GM19239 (cell line): ENCODE measurements at regions not wholly inside any gene's neighbourhood (a gene's known extent, or its start where the extent isn't known, plus 50 kb on each side); places are given as distances from the start of the nearest gene placed in this dataset.
"Not testable (repeated sequence)": the region's sequence is repeated elsewhere in the genome, so short reads cannot be mapped to it uniquely, and the experiment has no call there.

ENCODE experiments used
- DNase-seq: peaks from one replicate; pipeline ENCODE4 v3.0.0; 2011; ENCODE audit warnings: low spot score; ENCODE audit not compliant: insufficient read length
- FAIRE-seq: peaks from 2 replicates; lab custom pipeline; 2011; peaks lifted over from hg19 to GRCh38; lab: Jason Lieb, UNC

GRCh38 chr4:177222781-177223180, 86.9 kb upstream of the NEIL3 start:
- DNase-seq (no peak), FAIRE-seq (no peak)

DNA sequence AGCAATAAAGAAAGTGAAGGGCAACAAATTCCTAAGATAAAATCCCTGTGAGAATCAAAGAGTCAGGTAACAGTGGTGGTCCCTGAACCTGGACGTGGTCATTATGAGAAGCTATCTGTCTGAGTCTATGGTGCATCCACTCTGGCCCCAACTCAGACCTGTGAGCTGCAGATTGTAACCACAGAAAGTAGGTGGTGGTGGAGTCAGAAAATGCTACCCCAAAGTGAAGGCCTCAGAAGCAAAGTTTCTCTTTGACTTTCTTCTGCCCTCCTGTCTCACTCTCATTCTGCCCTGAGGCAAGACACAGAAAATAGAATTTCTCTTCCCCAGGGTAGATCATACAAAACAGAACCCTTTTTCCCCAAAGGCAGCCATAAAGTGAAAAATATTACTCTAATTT, 84.1 kb upstream of the NEIL3 start:
- DNase-seq (no peak), FAIRE-seq (no peak)

DNA sequence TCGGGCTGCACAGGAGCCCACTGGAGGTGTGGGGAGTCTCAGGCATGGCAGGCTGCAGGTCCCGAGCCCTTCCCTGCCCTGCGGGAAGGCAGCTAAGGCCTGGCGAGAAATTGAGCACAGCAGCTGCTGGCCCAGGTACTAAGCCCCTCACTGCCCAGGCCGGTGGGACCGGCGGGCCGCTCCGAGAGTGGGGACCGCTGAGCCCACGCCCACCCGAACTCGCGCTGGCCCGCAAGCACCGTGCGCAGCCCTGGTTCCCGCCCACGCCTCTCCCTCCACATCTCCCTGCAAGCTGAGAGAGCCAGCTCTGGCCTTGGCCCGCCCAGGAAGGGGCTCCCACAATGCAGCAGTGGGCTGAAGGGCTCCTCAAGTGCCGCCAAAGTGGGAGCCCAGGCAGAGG, 82.0 kb upstream of the NEIL3 start:
- FAIRE-seq = no peak
- DNase-seq = no peak

GRCh38 chr4:177228599-177228998, 81.1 kb upstream of the NEIL3 start:
- DNase-seq (no peak), FAIRE-seq (no peak)

DNA sequence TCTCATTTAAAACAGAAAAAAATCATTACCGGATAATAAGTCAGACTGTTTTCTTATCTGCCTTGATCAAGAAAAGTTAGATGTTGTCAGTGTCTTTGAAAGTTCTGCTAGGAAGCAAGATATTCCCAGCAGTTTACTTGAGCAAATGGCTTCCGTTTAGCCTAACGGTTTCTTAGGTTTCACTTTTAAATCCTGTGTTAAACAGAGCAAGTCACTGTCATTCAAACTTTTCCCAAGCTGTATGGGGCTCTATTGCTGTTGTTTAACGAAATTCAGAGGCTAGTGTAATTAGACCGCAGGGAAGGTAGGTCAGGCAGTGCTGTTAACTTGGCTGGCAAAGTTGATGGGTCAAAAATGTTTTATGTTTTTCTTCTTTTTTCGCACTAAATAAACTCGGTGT, 80.3 kb upstream of the NEIL3 start:
- DNase-seq = no peak
- no peak for FAIRE-seq

DNA sequence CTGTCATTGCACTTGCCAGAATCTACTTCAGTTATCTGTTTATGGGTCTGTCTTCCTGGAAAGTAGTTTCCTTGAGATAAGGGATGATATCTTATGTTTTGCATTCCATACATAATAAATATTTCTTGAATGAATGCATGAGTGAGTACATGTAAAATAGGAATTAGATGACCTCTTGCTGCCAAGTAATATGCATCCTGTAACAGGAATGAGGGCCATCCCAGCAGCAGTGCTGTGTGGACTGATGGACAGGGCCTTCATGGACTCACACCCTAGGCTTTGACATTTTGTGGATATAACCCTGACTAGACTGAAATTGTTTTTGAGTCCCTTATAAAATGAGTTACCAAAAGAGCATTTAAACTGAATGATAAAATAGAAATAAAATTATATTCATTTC, 77.2 kb upstream of the NEIL3 start:
- no peak for FAIRE-seq
- DNase-seq = no peak

DNA sequence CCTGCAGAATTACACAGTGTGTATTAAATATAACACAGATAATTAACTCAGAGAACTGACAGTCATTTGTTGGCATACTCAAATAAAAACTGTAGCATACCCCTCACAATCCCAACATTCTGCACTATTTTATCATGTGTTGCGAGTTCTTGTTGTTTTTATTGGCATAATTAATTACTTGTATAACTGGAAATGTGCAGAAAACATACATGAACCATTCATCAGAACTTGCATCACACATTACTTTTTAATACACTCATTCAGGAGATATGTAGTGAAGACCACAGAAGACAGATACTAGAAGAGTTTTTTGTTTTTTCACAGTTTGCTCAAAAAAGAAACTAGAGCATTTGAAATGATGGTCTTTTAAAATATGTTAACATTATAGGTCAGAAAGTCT, 74.6 kb upstream of the NEIL3 start:
- no peak for DNase-seq
- no peak for FAIRE-seq

DNA sequence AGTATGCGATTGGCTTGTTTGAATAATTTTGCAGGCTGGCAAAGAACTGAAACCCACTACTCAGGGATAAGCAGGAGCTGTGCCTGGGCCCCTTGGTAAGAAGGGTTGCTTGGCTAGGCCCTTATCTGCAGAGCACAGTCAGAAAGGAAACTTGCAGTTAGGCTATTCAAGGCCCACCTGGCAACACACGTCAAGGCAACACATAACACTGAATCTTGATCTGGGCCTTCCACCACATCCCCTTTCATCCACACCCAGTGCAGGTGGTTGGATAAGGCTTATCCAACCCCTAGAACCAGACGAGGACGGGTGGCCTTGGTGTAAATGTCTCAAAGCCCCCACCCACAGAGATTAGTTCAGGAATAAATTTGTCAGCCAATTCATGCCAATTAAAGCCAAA, 72.8 kb upstream of the NEIL3 start:
- FAIRE-seq = no peak
- no peak for DNase-seq

GRCh38 chr4:177237291-177237690, 72.4 kb upstream of the NEIL3 start:
- no peak for DNase-seq
- no peak for FAIRE-seq

GRCh38 chr4:177239477-177239876, 70.2 kb upstream of the NEIL3 start:
- DNase-seq (no peak), FAIRE-seq (no peak)

- no peak for FAIRE-seq
- DNase-seq = no peak
Measured at GRCh38 chr4:177239878-177240277, 69.8 kb upstream of the NEIL3 start.

DNA sequence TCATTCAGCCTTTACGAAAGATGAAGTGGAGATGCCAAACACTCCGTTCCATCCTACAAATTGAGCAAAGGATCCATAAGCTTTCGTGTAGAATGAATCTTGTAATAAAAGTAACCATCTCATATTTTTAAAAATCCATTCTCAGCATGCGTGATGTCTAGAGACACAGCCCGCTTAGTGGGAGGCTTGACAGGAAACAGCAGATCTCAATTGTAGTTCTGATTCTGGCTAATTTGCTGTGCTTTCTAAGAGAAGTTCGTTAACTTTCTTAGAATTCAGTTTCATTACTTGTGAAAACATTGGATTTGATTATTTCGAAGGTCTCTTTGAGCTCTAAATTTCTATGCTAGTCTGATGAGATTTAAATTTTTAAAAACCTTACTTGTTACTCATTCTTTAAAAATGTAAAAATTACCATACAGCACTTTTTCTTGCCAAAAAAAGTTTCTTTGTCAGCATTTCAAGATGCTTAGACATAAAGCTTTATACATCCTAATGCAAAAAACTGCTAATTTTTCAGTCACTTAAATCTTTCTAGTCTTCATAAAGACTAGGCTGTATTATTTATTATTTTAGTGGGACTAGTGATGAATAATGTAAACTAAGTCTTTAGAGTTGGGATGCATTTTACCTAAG, 66.9 kb upstream of the NEIL3 start:
- FAIRE-seq = no peak
- no peak for DNase-seq

GRCh38 chr4:177246641-177247584, 62.8 kb upstream of the NEIL3 start:
- FAIRE-seq (no peak), DNase-seq (no peak)

- DNase-seq = peak; percentile 20
- FAIRE-seq = peak; percentile 53
Measured at GRCh38 chr4:177250056-177250696, 59.5 kb upstream of the NEIL3 start.

GRCh38 chr4:177251237-177251636, 58.4 kb upstream of the NEIL3 start:
- DNase-seq (no peak), FAIRE-seq (no peak)

DNA sequence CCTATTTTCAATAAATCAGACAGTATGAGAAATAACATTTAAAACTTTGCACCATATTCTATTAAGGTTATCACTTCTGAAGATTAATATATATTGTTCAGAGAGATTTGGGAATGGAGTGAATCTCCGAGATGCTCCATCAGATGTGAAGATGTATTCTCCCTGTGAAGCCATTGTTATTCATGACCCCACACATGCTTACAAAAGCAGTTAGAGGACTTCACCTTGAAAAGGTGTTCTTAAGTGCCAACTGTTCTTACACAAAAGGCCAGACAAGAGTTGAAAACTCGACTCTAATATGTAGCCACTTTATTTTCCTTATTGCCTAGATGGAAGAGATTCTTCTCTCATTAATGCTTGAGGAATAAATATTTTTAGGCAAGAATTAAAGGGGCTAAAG, 54.3 kb upstream of the NEIL3 start:
- FAIRE-seq (no peak), DNase-seq (no peak)

- no peak for FAIRE-seq
- DNase-seq = no peak
Measured at GRCh38 chr4:177256950-177257349, 52.7 kb upstream of the NEIL3 start.

GRCh38 chr4:177259466-177259865, 50.2 kb upstream of the NEIL3 start:
- not testable (repeated sequence) for FAIRE-seq, DNase-seq
